Skeletal muscle satellite cell (primary cell): ENCODE measurements at regions not wholly inside any gene's neighbourhood (a gene's known extent, or its start where the extent isn't known, plus 50 kb on each side); places are given as distances from the start of the nearest gene placed in this dataset.
"Not testable (repeated sequence)": the region's sequence is repeated elsewhere in the genome, so short reads cannot be mapped to it uniquely, and the experiment has no call there.

ENCODE experiments used
- H3K27me3 ChIP-seq: 2 replicates; pipeline ENCODE4 v1.7.0; 2013; ENCODE audit warnings: low read length; ENCODE audit not compliant: control insufficient read depth, insufficient read depth
- H3K36me3 ChIP-seq: 2 replicates; pipeline ENCODE4 v1.7.0; 2013; ENCODE audit warnings: mild to moderate bottlenecking, control low read depth, low read length; ENCODE audit not compliant: insufficient read depth
- H3K4me1 ChIP-seq: 2 replicates; pipeline ENCODE4 v1.7.0; 2013; ENCODE audit warnings: low read length; ENCODE audit not compliant: control insufficient read depth, insufficient read depth
- H3K4me2 ChIP-seq: 2 replicates; pipeline ENCODE4 v1.7.0; 2013; ENCODE audit warnings: mild to moderate bottlenecking, low read length
- H3K4me3 ChIP-seq: 2 replicates; pipeline ENCODE4 v1.7.0; 2013; ENCODE audit warnings: low read length
- H3K9ac ChIP-seq: 2 replicates; pipeline ENCODE4 v1.7.0; 2013; ENCODE audit warnings: mild to moderate bottlenecking, low read depth, low read length, moderate library complexity
- H3K9me3 ChIP-seq: replicated peaks from 2 replicates; pipeline ENCODE4 v1.7.0; 2013; ENCODE audit warnings: mild to moderate bottlenecking, control low read depth, low read length

GRCh38 chr3:40876496-40876895 lies 322.8 kb upstream of the CTNNB1 start:
- Histone ChIP-seq H3K9ac (no peak overlapping the region), H3K27me3 (no peaks in the 10 kb centered on the region), H3K4me3 (no peak overlapping the region), H3K4me2 (no peak overlapping the region), H3K9me3 (no peaks in the 10 kb centered on the region), H3K4me1 (peaks cover 22% of the 10 kb centered on the region), H3K36me3 (no peaks in the 10 kb centered on the region)

GRCh38 chr3:40877631-40878463 lies 321.5 kb upstream of the CTNNB1 start:
- H3K4me1 ChIP-seq = peaks cover 22% of the 10 kb centered on the region
- H3K27me3 ChIP-seq = no peaks in the 10 kb centered on the region
- peak overlapping the region; percentile 68 for H3K4me2 ChIP-seq
- H3K36me3 ChIP-seq = no peaks in the 10 kb centered on the region
- peak overlapping the region; percentile 37 for H3K9ac ChIP-seq
- H3K9me3 ChIP-seq = no peaks in the 10 kb centered on the region
- H3K4me3 ChIP-seq = peak overlapping the region; percentile 26

DNA sequence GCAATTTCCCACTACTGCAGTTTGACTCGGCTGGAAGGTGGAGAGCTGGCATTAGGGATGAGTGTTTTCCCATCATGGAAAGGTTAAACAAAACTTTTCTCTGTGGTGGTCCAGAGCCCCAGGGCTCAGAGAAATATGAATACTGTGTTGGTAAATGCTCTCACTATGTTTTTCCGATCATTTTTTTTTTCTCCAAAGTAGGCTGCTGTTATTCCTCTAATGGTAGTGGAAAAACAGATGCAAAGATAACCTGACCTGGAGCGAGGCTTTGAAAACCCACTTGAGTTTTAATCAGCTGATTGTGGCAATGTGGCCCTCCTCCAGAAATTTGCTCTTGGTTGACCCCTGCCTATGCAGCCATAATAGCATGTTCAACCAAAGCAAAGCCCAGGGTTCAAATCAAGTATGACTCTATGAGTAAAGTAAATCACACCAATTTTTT lies 320.8 kb upstream of the CTNNB1 start:
- Histone ChIP-seq H3K27me3 (no peaks in the 10 kb centered on the region), H3K4me2 (peak overlapping the region; percentile 68), H3K9me3 (no peaks in the 10 kb centered on the region), H3K4me3 (peak overlapping the region; percentile 26), H3K4me1 (peaks cover 22% of the 10 kb centered on the region), H3K9ac (peak overlapping the region; percentile 37), H3K36me3 (no peaks in the 10 kb centered on the region)

DNA sequence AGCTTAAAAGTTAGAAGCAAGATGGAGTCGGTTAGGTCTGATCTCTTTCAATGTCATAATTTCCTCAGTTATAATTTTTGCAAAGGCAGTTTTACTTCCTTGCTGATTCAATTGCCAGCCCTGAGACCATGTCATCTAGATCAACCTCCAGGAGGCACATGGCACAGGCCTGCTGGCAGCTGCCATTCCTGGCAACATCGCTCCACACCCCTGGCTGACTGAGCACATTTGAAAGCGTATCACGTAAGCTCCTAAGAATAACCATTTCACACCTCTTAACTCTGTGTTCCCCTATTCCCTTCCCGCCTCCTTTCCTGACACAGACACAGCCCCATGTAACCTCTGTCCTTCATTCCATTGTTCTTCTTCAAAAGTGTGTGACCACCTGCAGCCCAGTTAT lies 313.9 kb upstream of the CTNNB1 start:
- Histone ChIP-seq H3K4me2 (no peak overlapping the region), H3K9me3 (no peaks in the 10 kb centered on the region), H3K36me3 (no peaks in the 10 kb centered on the region), H3K4me3 (no peak overlapping the region), H3K27me3 (no peaks in the 10 kb centered on the region), H3K9ac (no peak overlapping the region), H3K4me1 (no peaks in the 10 kb centered on the region)

GRCh38 chr3:40886660-40887425 lies 312.5 kb upstream of the CTNNB1 start:
- no peak overlapping the region for H3K4me3 ChIP-seq
- H3K9me3 ChIP-seq = no peaks in the 10 kb centered on the region
- no peak overlapping the region for H3K4me2 ChIP-seq
- no peaks in the 10 kb centered on the region for H3K27me3 ChIP-seq
- no peaks in the 10 kb centered on the region for H3K36me3 ChIP-seq
- H3K9ac ChIP-seq = no peak overlapping the region
- no peaks in the 10 kb centered on the region for H3K4me1 ChIP-seq

GRCh38 chr3:40891186-40891585 lies 308.1 kb upstream of the CTNNB1 start:
- H3K9ac ChIP-seq = no peak overlapping the region
- H3K4me1 ChIP-seq = no peaks in the 10 kb centered on the region
- no peak overlapping the region for H3K4me3 ChIP-seq
- no peak overlapping the region for H3K4me2 ChIP-seq
- no peaks in the 10 kb centered on the region for H3K27me3 ChIP-seq
- no peaks in the 10 kb centered on the region for H3K9me3 ChIP-seq
- H3K36me3 ChIP-seq = no peaks in the 10 kb centered on the region

DNA sequence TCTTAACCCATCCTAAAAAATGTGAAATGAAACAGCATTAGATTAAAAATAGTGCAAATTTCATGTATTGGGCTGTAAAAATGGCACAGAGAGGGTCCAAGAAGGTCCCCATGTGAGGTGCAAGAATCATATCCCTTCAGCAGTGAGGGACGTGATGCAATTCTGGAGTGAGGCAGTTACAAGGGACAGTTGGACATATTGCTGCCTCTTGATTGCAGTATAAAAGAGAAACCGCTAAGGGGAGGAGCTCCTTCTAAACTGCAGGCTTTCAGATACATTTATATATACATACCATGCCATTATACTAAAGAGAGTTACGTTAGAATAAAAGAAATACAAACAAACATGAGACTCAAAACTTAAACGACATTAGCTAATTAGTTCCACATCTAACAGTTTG lies 304.2 kb upstream of the CTNNB1 start:
- Histone ChIP-seq H3K4me2 (no peak overlapping the region), H3K4me3 (no peak overlapping the region), H3K27me3 (no peaks in the 10 kb centered on the region), H3K9me3 (no peaks in the 10 kb centered on the region), H3K36me3 (no peaks in the 10 kb centered on the region), H3K9ac (no peak overlapping the region), H3K4me1 (peaks cover 10% of the 10 kb centered on the region)

DNA sequence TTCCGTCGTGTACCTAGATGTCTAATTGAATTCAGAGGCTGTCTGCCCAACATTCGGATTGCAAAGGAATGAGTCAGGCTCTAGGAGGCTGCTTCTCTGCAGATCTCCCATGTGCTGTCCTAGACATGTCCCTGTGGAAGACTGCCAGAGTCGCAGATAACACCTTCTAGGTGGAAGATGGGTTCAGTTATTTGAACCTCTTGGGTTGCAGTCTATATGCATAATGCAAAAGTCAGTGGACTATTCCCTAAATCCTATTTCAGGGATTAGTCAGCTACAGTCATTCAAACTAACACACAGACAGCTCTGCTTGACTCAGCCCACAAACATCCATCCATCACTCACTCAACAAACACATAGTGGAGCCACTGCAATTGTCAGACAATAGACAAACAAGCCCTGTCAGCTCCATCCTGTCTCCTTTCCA lies 300.0 kb upstream of the CTNNB1 start:
- Histone ChIP-seq H3K27me3 (no peaks in the 10 kb centered on the region), H3K4me2 (no peak overlapping the region), H3K4me3 (no peak overlapping the region), H3K4me1 (peaks cover 10% of the 10 kb centered on the region), H3K9me3 (no peaks in the 10 kb centered on the region), H3K9ac (no peak overlapping the region), H3K36me3 (no peaks in the 10 kb centered on the region)

DNA sequence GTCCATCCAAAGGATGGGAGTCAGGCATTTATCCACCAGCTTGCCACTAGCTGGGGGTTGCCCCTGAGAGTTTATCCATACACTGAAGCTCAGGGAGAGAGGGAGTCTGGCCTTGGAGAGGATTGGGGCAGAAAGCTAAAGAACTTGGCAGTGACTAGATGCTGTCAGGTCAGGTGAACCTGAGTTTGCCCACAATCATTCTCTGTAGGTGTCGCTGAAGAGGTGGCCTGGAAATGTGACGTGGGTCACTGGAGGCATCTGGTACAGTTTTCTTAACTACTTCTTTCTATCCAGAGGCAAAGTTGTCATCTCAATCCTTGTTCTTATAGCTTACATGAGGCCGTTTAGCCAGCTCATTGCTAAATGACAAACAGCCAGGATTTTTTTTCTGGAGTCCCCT lies 298.0 kb upstream of the CTNNB1 start:
- Histone ChIP-seq H3K4me3 (no peak overlapping the region), H3K4me1 (peaks cover 10% of the 10 kb centered on the region), H3K27me3 (no peaks in the 10 kb centered on the region), H3K36me3 (no peaks in the 10 kb centered on the region), H3K4me2 (no peak overlapping the region), H3K9ac (no peak overlapping the region), H3K9me3 (no peaks in the 10 kb centered on the region)

GRCh38 chr3:40901796-40902195 lies 297.5 kb upstream of the CTNNB1 start:
- H3K4me2 ChIP-seq = no peak overlapping the region
- H3K27me3 ChIP-seq = no peaks in the 10 kb centered on the region
- H3K9ac ChIP-seq = no peak overlapping the region
- no peaks in the 10 kb centered on the region for H3K9me3 ChIP-seq
- no peak overlapping the region for H3K4me3 ChIP-seq
- peaks cover 10% of the 10 kb centered on the region for H3K4me1 ChIP-seq
- no peaks in the 10 kb centered on the region for H3K36me3 ChIP-seq

- H3K4me2 ChIP-seq, H3K9ac ChIP-seq, H3K9me3 ChIP-seq, H3K27me3 ChIP-seq, H3K36me3 ChIP-seq, H3K4me1 ChIP-seq, H3K4me3 ChIP-seq: not testable (repeated sequence)
Measured at GRCh38 chr3:40907907-40908465, 291.3 kb upstream of the CTNNB1 start.
